HEK293 (cell line): ENCODE measurements at regions not wholly inside any gene's neighbourhood (a gene's known extent, or its start where the extent isn't known, plus 50 kb on each side); places are given as distances from the start of the nearest gene placed in this dataset.

ENCODE experiments used
- CTCF ChIA-PET: fragments of 350-600 bp; formaldehyde crosslinking; extraction: SDS; loops from one replicate; lab custom pipeline; 2021; ENCODE audit warnings: antibody characterized with exemption; lab: Yijun Ruan, JAX
- POLR2A ChIA-PET: fragments of 300-600 bp; formaldehyde crosslinking; extraction: SDS; loops from one replicate; lab custom pipeline; 2020; ENCODE audit warnings: antibody characterized with exemption, inconsistent platforms; lab: Yijun Ruan, JAX
- H3K27ac ChIP-seq: fragments of 200-500 bp; sonication (Bioruptor generic); 2 replicates; pipeline ENCODE4 v1.5.1; 2014; ENCODE audit warnings: low read depth, low read length, control low read depth, inconsistent platforms; ENCODE audit errors: extremely low read depth
- H3K36me3 ChIP-seq, 2 experiments: fragments of 200-500 bp in 1 of 2; sonication (Bioruptor generic) in 1 of 2; 1 replicate in 1 of 2; 2 replicates in 1 of 2; pipeline ENCODE4 v1.5.1; 2014 to 2017; ENCODE audit warnings: inconsistent platforms in 2 of 2, low read length in 2 of 2; ENCODE audit not compliant: control insufficient read depth in 2 of 2, insufficient read depth in 1 of 2
- H3K4me1 ChIP-seq: fragments of 200-500 bp; sonication (Bioruptor generic); 2 replicates; pipeline ENCODE4 v1.5.1; 2014; ENCODE audit warnings: mild to moderate bottlenecking, low read length, inconsistent platforms; ENCODE audit not compliant: control insufficient read depth, insufficient read depth
- H3K4me3 ChIP-seq: 2 replicates; pipeline ENCODE4 v1.5.1; 2011; ENCODE audit warnings: low read depth, mild to moderate bottlenecking, control low read depth, low read length, moderate library complexity
- H3K9me3 ChIP-seq: fragments of 200-500 bp; sonication (Bioruptor generic); 2 replicates; pipeline ENCODE4 v1.5.1; 2014; ENCODE audit warnings: low read depth, low read length, inconsistent platforms; ENCODE audit not compliant: control insufficient read depth, insufficient read depth
- AEBP2 ChIP-seq: fragments of 450-650 bp; formaldehyde crosslinking; IDR thresholded peaks from 2 replicates; pipeline ENCODE4 v1.5.1; 2016; ENCODE audit warnings: missing biosample characterization, missing genetic modification characterization, borderline replicate concordance
- GLI4 ChIP-seq: fragments of 450-650 bp; formaldehyde crosslinking; IDR thresholded peaks from 2 replicates; pipeline ENCODE4 v1.5.1; 2016; ENCODE audit warnings: missing biosample characterization, missing genetic modification characterization
- KLF17 ChIP-seq: fragments of 450-650 bp; formaldehyde crosslinking; IDR thresholded peaks from 2 replicates; pipeline ENCODE4 v1.5.1; 2016; ENCODE audit warnings: missing biosample characterization, missing genetic modification characterization
- KLF7 ChIP-seq: fragments of 450-650 bp; formaldehyde crosslinking; IDR thresholded peaks from 2 replicates; pipeline ENCODE4 v1.5.1; 2016; ENCODE audit warnings: missing biosample characterization, missing genetic modification characterization, borderline replicate concordance
- KLF8 ChIP-seq: fragments of 450-650 bp; formaldehyde crosslinking; IDR thresholded peaks from 2 replicates; pipeline ENCODE4 v1.5.1; 2016; ENCODE audit warnings: missing biosample characterization, missing genetic modification characterization
- MEIS1 ChIP-seq: sonication (generic); formaldehyde crosslinking; IDR thresholded peaks from 2 replicates; pipeline ENCODE4 v1.8.1; 2022; ENCODE audit warnings: missing genetic modification reagents, mild to moderate bottlenecking, borderline replicate concordance
- ZBTB1 ChIP-seq: fragments of 450-650 bp; formaldehyde crosslinking; IDR thresholded peaks from 2 replicates; pipeline ENCODE4 v1.5.1; 2016; ENCODE audit warnings: missing biosample characterization, missing genetic modification characterization
- ZBTB44 ChIP-seq: fragments of 450-650 bp; IDR thresholded peaks from 2 replicates; pipeline ENCODE4 v1.5.1; 2018; ENCODE audit warnings: missing biosample characterization, mild to moderate bottlenecking, missing genetic modification characterization
- ZEB2 ChIP-seq: fragments of 450-650 bp; formaldehyde crosslinking; IDR thresholded peaks from 2 replicates; pipeline ENCODE4 v1.5.1; 2016; ENCODE audit warnings: missing biosample characterization, missing genetic modification characterization
- ZNF132 ChIP-seq: fragments of 450-650 bp; formaldehyde crosslinking; IDR thresholded peaks from 2 replicates; pipeline ENCODE4 v1.5.1; 2017; ENCODE audit warnings: missing biosample characterization, missing genetic modification characterization, borderline replicate concordance
- ZNF175 ChIP-seq: fragments of 450-650 bp; formaldehyde crosslinking; IDR thresholded peaks from 2 replicates; pipeline ENCODE4 v1.5.1; 2016; ENCODE audit warnings: missing biosample characterization, missing genetic modification characterization
- ZNF221 ChIP-seq: fragments of 450-650 bp; formaldehyde crosslinking; IDR thresholded peaks from 2 replicates; pipeline ENCODE4 v1.5.1; 2017; ENCODE audit warnings: missing biosample characterization, missing genetic modification characterization, borderline replicate concordance
- ZNF292 ChIP-seq: fragments of 450-650 bp; formaldehyde crosslinking; IDR thresholded peaks from 2 replicates; pipeline ENCODE4 v1.5.1; 2016; ENCODE audit warnings: low read depth, missing biosample characterization, missing genetic modification characterization, borderline replicate concordance
- ZNF514 ChIP-seq: fragments of 450-650 bp; formaldehyde crosslinking; IDR thresholded peaks from 2 replicates; pipeline ENCODE4 v1.5.1; 2016; ENCODE audit warnings: missing biosample characterization, missing genetic modification characterization
- ZNF530 ChIP-seq: fragments of 450-650 bp; formaldehyde crosslinking; IDR thresholded peaks from 2 replicates; pipeline ENCODE4 v1.5.1; 2016; ENCODE audit warnings: low read depth, missing biosample characterization, missing genetic modification characterization
- ZNF549 ChIP-seq: fragments of 450-650 bp; IDR thresholded peaks from 2 replicates; pipeline ENCODE4 v1.5.1; 2018; ENCODE audit warnings: missing biosample characterization, missing genetic modification characterization, mild to moderate bottlenecking, inconsistent platforms, moderate library complexity
- ZNF571 ChIP-seq: fragments of 450-650 bp; formaldehyde crosslinking; IDR thresholded peaks from 2 replicates; pipeline ENCODE4 v1.5.0; 2017; ENCODE audit warnings: missing biosample characterization, missing genetic modification characterization
- ZNF639 ChIP-seq: fragments of 450-650 bp; formaldehyde crosslinking; IDR thresholded peaks from 2 replicates; pipeline ENCODE4 v1.5.1; 2016; ENCODE audit warnings: missing biosample characterization, missing genetic modification characterization
- ZNF664 ChIP-seq: fragments of 450-650 bp; formaldehyde crosslinking; IDR thresholded peaks from 2 replicates; pipeline ENCODE4 v1.5.1; 2016; ENCODE audit warnings: missing biosample characterization, missing genetic modification characterization
- ZNF670 ChIP-seq: fragments of 450-650 bp; formaldehyde crosslinking; IDR thresholded peaks from 2 replicates; pipeline ENCODE4 v1.5.1; 2016; ENCODE audit warnings: missing biosample characterization, missing genetic modification characterization, low read depth
- ZNF830 ChIP-seq: fragments of 450-650 bp; IDR thresholded peaks from 2 replicates; pipeline ENCODE4 v1.5.0; 2018; ENCODE audit warnings: missing biosample characterization, missing genetic modification characterization, low read depth, mild to moderate bottlenecking, moderate library complexity
- ZNF843 ChIP-seq: fragments of 450-650 bp; formaldehyde crosslinking; IDR thresholded peaks from 2 replicates; pipeline ENCODE4 v1.5.1; 2016; ENCODE audit warnings: missing biosample characterization, missing genetic modification characterization
- ZSCAN4 ChIP-seq: fragments of 450-650 bp; formaldehyde crosslinking; IDR thresholded peaks from 2 replicates; pipeline ENCODE4 v1.5.1; 2017; ENCODE audit warnings: missing biosample characterization, missing genetic modification characterization

GRCh38 chr12:71299541-71300376, 139.8 kb upstream of the LGR5 start:
- Histone ChIP-seq H3K36me3 (no peaks in the 10 kb centered on the region), H3K9me3 (no peaks in the 10 kb centered on the region), H3K4me3 (no peak overlapping the region), H3K4me1 (0 out of 2 replicates have a peak, but pooled peaks cover 3% of the 10 kb centered on the region), H3K27ac (no peak overlapping the region)
- no peak for TF ChIP-seq ZNF221 (tag by site-specific recombination)
- TF ChIP-seq KLF17 (tag by site-specific recombination): no peak
- TF ChIP-seq ZSCAN4: no peak
- no peak for TF ChIP-seq ZNF549 (tag by site-specific recombination)
- no peak for TF ChIP-seq ZNF292
- ChIA-PET CTCF (no interaction called here), POLR2A (no interaction called here)

GRCh38 chr12:71297930-71298329, 140.1 kb upstream of the TSPAN8 start:
- CTCF ChIA-PET: interaction anchor here (0.8 kb wide), 1 partner anchor 449 kb away, joined by 3 read pairs; no protein-coding TSS in a partner anchor
- Histone ChIP-seq H3K27ac (no peak overlapping the region), H3K4me1 (0 out of 2 replicates have a peak, but pooled peaks cover 3% of the 10 kb centered on the region), H3K4me3 (no peak overlapping the region), H3K9me3 (no peaks in the 10 kb centered on the region), H3K36me3 (no peaks in the 10 kb centered on the region)
- POLR2A ChIA-PET: no interaction called here
- no peak for TF ChIP-seq KLF7 (tag by site-specific recombination)
- TF ChIP-seq ZBTB1 (tag by site-specific recombination): no peak
- no peak for TF ChIP-seq ZNF514 (tag by site-specific recombination)
- TF ChIP-seq ZNF843 (tag by site-specific recombination): no peak
- no peak for TF ChIP-seq ZEB2 (tag by site-specific recombination)
- TF ChIP-seq ZNF670 (tag by site-specific recombination): no peak
- TF ChIP-seq ZNF664 (tag by site-specific recombination): no peak
- no peak for TF ChIP-seq ZNF530
- no peak for TF ChIP-seq ZNF549 (tag by site-specific recombination)
- TF ChIP-seq MEIS1 (CRISPR knock-in tag): no peak
- no peak for TF ChIP-seq ZNF571 (tag by site-specific recombination)
- no peak for TF ChIP-seq ZBTB44 (tag by site-specific recombination)
- no peak for TF ChIP-seq ZNF132 (tag by site-specific recombination)
- no peak for TF ChIP-seq ZNF639 (tag by site-specific recombination)
- no peak for TF ChIP-seq KLF8
- TF ChIP-seq ZNF221 (tag by site-specific recombination): no peak
- no peak for TF ChIP-seq ZNF830
- no peak for TF ChIP-seq AEBP2 (tag by site-specific recombination)
- TF ChIP-seq ZNF175 (tag by site-specific recombination): no peak
- no peak for TF ChIP-seq GLI4 (tag by site-specific recombination)
